ENCODE measurements at regions not wholly inside any gene's neighbourhood (a gene's known extent, or its start where the extent isn't known, plus 50 kb on each side); places are given as distances from the start of the nearest gene placed in this dataset.

DNA sequence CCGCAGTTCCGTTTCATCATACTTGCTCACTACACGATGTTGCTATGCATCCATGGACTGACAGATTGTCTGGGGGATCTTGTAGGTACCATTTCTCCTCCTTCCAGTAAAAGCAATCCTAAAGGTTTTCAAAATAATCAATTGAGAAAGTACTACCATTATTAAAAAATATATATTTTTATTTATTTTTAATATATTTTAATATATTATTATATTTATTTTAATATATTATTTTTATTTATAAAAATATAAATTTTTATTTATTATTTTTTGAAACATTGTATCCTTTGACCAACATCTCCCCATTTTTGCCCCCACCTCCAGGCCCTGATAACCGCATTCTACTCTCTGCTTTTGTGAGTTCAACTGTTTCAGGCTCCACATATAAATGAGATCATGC, 237.6 kb upstream of the IRX4 start:
- Histone ChIP-seq H3K9me3 (peaks cover 14% of the 10 kb centered on the region), H3K27ac (no peak overlapping the region), H3K4me1 (peaks cover 19% of the 10 kb centered on the region), H3K36me3 (no peaks in the 10 kb centered on the region), H3K9ac (no peak overlapping the region), H3K4me3 (no peak overlapping the region), H3K4me2 (no peak overlapping the region), H3K27me3 (no peaks in the 10 kb centered on the region), H4K20me1 (0 out of 2 replicates have a peak, but pooled peaks cover 6% of the 10 kb centered on the region)
- no peak for TF ChIP-seq Cebpa-rat (IDR thresholded peaks at IDR 0.05)

DNA sequence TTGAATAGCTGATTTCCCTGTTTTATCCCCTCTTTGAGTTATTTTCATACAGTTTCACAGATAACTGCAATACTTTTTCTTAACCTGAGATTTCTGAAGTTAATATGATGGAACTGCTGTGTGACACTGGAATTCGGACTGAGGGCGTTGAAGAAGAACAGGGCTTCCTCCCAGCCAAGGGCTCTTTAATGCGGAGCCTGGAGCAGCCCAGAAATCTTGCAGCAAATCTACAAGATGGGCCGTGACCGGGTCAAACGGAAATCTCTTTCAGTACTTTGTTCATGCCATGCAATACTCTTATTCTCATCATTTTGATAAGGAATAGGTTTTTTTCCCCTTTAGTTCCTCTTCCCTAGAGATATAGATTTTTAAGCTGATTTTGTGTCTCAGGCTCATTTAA, 236.8 kb upstream of the IRX4 start:
- H3K4me3 ChIP-seq, result no peak overlapping the region
- no peak overlapping the region for H3K9ac ChIP-seq
- no peak overlapping the region for H3K4me2 ChIP-seq
- no peak for TF ChIP-seq Cebpa-rat (IDR thresholded peaks at IDR 0.05)
- H3K27ac ChIP-seq, result no peak overlapping the region
- H3K9me3 ChIP-seq, result peaks cover 18% of the 10 kb centered on the region
- peaks cover 11% of the 10 kb centered on the region for H3K4me1 ChIP-seq
- no peaks in the 10 kb centered on the region for H3K27me3 ChIP-seq
- H3K36me3 ChIP-seq, result no peaks in the 10 kb centered on the region
- H4K20me1 ChIP-seq, result 0 out of 2 replicates have a peak, but pooled peaks cover 6% of the 10 kb centered on the region

DNA sequence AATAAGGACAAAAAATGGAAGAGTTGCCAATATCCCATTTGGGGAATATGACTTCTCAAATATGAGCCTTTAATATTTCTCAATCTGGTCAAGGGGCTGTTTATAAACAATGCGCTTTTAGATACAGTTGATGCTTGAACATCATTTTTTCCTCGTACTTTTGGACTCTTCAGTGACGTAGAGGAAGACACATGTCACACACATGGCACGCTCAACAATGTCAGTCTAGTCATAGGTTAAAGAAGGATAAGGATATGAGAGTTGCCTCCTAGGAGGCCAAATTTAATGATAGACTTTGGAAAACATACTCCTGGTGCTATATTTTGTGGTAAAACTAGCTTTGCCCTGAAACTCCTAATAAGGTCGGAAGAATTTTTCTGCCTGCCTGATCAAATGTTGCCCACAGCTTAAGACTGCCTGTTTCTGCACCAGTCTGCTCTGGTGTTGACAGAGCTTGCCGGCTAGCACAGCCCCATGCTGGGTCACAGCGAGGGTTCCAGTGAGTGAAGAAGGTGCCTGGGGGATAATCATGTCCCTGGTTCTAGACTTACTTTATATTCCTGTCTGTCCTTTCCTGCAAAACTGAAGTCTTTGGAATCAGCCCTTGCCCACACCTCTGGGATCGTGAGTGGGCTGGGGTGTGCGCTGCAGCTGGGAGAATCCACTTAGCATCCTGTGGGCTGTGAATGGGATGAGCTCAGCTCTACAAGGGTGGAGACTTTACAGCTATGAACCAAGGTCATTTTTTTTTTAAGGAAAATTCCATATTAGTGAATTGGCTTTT, 230.8 kb upstream of the IRX4 start:
- Histone ChIP-seq H3K27ac (no peak overlapping the region), H3K27me3 (no peaks in the 10 kb centered on the region), H3K4me3 (no peak overlapping the region), H4K20me1 (no peaks in the 10 kb centered on the region), H3K36me3 (no peaks in the 10 kb centered on the region), H3K4me1 (no peaks in the 10 kb centered on the region), H3K9ac (no peak overlapping the region), H3K9me3 (peaks cover 8% of the 10 kb centered on the region; the same call in 1 of the 2 replicates), H3K4me2 (no peak overlapping the region)
- TF ChIP-seq Cebpa-rat (IDR thresholded peaks at IDR 0.05), result no peak

DNA sequence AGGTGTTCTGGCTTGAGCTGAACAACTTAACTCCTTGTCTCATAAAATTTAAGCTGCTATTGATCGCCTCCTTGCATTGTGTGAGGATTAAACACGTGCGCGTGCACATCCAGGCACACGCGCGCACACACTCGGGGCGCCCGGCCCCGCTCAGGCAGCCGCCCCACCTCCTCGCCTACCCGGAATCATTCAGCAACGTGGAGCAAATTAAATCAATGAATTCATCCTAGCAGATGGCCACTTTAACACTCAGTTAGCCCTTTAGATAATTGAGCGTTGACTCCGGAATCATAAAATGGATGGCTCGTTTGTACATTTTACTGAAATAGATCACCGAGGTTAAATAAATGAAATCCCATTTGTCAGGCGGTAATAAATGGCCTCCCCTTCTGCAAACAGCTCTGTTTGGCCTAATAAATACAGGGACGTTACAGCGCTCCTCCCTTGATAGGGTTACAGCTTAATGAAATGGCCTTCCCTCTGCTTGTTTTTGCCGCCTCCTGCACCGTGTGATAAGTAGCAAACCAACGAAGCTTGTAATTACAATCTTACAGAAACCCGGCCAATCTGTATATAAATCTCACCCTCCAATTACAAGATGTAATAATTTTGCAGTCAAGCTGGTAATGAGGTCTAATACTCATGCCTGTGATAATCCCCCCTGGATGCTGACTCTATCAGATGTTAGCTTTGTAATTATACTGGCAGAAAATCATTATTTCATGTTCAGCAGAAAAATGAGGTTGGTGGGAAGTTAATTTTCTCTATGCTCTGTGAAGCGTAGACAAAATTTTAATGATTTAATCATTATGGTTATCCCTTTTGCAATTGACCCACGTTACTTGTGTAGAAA, 229.7 kb upstream of the IRX4 start:
- no peak overlapping the region for H3K4me2 ChIP-seq
- no peak overlapping the region for H3K9ac ChIP-seq
- H3K4me1 ChIP-seq, result no peaks in the 10 kb centered on the region
- H3K9me3 ChIP-seq, result peaks cover 8% of the 10 kb centered on the region; the same call in 1 of the 2 replicates
- no peaks in the 10 kb centered on the region for H3K36me3 ChIP-seq
- H3K27me3 ChIP-seq, result no peaks in the 10 kb centered on the region
- no peak overlapping the region for H3K4me3 ChIP-seq
- no peak for TF ChIP-seq Cebpa-rat (IDR thresholded peaks at IDR 0.05)
- H4K20me1 ChIP-seq, result no peaks in the 10 kb centered on the region
- no peak overlapping the region for H3K27ac ChIP-seq

DNA sequence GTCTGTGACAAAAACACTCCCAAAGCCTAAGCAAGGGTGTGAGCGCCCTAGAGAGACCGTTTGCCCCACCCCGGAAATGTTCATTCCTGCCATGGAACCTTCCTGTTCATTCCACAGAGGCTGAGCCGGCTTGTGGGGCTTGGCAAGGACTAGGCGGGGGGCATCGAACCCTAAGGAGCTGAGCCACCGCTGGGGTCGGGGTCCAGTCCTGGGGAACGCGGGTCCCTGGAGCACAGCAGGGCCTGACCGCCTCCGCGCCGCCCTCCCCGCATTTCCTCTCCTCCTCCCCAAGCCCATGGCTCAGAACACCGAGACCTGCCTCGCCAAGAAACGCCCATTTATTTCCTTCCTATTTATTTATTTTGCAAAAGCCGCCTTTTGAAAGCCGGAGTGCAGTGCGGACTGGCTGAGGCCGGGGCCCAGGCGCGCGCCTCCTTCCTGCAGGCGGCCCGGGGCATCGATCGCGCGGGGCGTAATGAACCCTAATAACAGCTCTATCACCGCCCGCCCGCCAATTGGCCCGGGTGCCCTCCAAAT, 228.9 kb upstream of the IRX4 start:
- H3K4me3 ChIP-seq, result no peak overlapping the region
- no peak for TF ChIP-seq Cebpa-rat (IDR thresholded peaks at IDR 0.05)
- no peaks in the 10 kb centered on the region for H3K36me3 ChIP-seq
- no peaks in the 10 kb centered on the region for H4K20me1 ChIP-seq
- H3K27me3 ChIP-seq, result no peaks in the 10 kb centered on the region
- no peak overlapping the region for H3K9ac ChIP-seq
- peaks cover 10% of the 10 kb centered on the region; the same call in 1 of the 2 replicates for H3K9me3 ChIP-seq
- no peak overlapping the region for H3K4me2 ChIP-seq
- no peaks in the 10 kb centered on the region for H3K4me1 ChIP-seq
- H3K27ac ChIP-seq, result no peak overlapping the region

DNA sequence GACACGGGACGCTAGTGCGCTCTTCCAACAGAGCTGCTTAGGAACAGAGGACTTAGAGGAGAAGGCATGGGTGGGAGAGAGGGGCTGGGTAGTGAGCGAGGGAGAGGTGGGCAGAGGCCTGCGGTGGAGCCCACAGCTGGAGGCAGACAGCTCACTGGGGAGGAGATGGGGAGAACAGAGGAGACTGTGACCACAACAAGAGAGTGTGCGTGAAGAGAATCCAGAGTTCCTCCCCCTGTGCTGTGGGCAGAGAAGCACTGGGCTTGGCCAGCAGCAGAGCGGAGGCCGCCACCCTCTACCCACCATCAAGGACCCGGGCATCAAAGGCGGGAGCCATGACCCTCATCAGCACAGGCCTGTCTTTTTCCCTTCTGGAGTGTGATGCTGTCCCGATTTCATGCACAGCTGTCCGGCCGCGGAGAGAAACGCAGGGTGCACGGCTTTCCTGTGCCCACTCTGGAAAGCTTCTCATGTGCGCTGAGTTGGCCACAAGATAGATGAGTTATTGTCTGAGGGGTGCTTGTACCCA, 228.3 kb upstream of the IRX4 start:
- Histone ChIP-seq H3K36me3 (no peaks in the 10 kb centered on the region), H3K4me3 (no peak overlapping the region), H3K27ac (no peak overlapping the region), H3K4me2 (no peak overlapping the region), H3K4me1 (no peaks in the 10 kb centered on the region), H3K9me3 (peaks cover 11% of the 10 kb centered on the region; the same call in 1 of the 2 replicates), H3K27me3 (no peaks in the 10 kb centered on the region), H4K20me1 (no peaks in the 10 kb centered on the region), H3K9ac (no peak overlapping the region)
- no peak for TF ChIP-seq Cebpa-rat (IDR thresholded peaks at IDR 0.05)

DNA sequence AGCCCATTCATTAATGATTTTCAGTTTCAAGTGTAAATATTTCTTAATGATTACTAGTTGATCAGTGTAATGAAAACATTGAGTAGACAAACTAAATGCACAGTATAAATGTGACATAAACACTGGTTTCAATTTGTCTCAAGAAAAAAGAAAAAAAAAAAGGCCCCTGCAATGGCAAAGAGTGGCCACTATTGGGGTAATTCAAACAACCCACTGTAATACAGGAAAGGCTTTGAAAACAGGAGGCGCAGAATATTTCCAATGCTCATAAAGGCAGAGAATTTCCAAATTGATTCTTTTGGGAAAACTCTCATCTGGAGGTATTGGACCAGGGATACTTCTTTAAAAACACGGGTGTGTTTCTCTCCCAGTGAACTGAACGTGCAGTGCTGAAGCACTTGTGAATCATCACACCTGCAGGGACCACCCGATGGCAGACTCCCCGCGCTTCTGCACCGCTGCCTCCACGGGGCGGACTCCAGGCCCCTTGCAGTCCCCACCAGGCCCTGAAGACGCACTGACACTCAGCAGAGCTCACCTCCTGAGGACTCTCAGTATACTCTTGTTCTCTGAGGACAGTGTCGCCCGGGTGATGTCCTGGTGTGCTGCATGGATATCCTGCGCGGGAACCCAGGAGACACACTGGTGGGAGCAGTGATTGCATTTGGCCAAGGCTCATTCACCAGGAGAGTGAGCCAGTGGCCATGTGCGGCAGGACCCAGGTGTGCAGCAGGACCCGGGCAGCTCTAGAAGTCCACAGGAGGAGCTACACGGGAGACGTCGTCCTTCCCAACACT, 227.6 kb upstream of the IRX4 start:
- peaks cover 8% of the 10 kb centered on the region; the same call in 1 of the 2 replicates for H3K9me3 ChIP-seq

DNA sequence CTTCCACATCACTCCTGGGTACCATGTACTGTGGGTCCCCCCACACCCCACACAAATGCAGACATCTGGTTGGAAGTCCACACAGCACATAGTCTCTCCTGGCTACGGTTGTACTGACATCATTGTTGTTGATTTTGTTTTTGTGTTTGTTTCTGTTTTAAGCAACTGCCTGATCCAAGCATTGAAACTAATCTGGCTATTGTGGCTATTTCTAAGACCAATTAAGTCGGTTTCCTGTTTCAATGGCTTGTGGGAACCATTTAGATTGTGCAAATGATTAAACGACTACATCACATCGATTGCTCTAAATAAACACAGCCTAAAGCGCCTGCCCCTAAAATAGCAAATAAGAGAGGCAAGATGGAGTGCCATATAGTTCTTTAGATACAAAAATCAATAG, 226.8 kb upstream of the IRX4 start:
- no peaks in the 10 kb centered on the region for H4K20me1 ChIP-seq
- H3K36me3 ChIP-seq, result no peaks in the 10 kb centered on the region
- TF ChIP-seq Cebpa-rat (IDR thresholded peaks at IDR 0.05), result no peak
- H3K27ac ChIP-seq, result no peak overlapping the region
- H3K27me3 ChIP-seq, result no peaks in the 10 kb centered on the region
- no peak overlapping the region for H3K4me2 ChIP-seq
- no peak overlapping the region for H3K9ac ChIP-seq
- no peaks in the 10 kb centered on the region for H3K4me1 ChIP-seq
- peaks cover 3% of the 10 kb centered on the region; the same call in 1 of the 2 replicates for H3K9me3 ChIP-seq
- H3K4me3 ChIP-seq, result no peak overlapping the region

More for the DNA sequence above, 227.6 kb upstream of the IRX4 start:
- no peak overlapping the region for H3K9ac ChIP-seq
- H3K27me3 ChIP-seq, result no peaks in the 10 kb centered on the region
- H4K20me1 ChIP-seq, result no peaks in the 10 kb centered on the region
- H3K4me1 ChIP-seq, result no peaks in the 10 kb centered on the region
- no peaks in the 10 kb centered on the region for H3K36me3 ChIP-seq
- H3K4me3 ChIP-seq, result no peak overlapping the region
- TF ChIP-seq Cebpa-rat (IDR thresholded peaks at IDR 0.05), result no peak
- no peak overlapping the region for H3K4me2 ChIP-seq
- H3K27ac ChIP-seq, result no peak overlapping the region

DNA sequence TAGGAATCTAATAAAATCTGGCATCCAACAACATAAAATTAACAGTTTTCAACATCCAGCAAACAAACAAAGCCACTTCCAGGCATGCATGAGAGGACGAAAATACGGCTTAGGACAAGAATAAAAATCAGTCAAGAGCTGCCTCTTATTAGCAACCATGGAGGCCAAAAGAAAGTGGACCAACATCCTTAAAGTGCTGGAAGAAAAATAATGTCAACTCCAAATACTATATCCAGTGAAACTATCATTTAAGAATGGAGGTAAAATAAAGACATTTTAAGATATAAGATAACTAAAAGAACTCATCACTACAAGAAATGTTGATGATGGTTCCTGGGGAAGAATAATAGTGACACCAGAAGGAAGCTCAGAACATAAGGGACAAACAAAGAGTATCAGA, 224.0 kb upstream of the IRX4 start:
- Histone ChIP-seq H3K9ac (no peak overlapping the region), H3K9me3 (peaks cover 3% of the 10 kb centered on the region; the same call in 1 of the 2 replicates), H3K4me3 (no peak overlapping the region), H3K4me1 (no peaks in the 10 kb centered on the region), H4K20me1 (no peaks in the 10 kb centered on the region), H3K27me3 (no peaks in the 10 kb centered on the region), H3K27ac (no peak overlapping the region), H3K4me2 (no peak overlapping the region), H3K36me3 (no peaks in the 10 kb centered on the region)
- no peak for TF ChIP-seq Cebpa-rat (IDR thresholded peaks at IDR 0.05)
